ENCODE measurements at regions not wholly inside any gene's neighbourhood (a gene's known extent, or its start where the extent isn't known, plus 50 kb on each side); places are given as distances from the start of the nearest gene placed in this dataset.

GRCh38 chr6:93575495-93576267 is 156.3 kb upstream of the EPHA7 start:
- Histone ChIP-seq H3K36me3 (ENCODE audit: control insufficient read depth, insufficient read depth, low read length) (no peaks in the 10 kb centered on the region), H3K27me3 (ENCODE audit: control insufficient read depth, insufficient read depth, low read length) (no peaks in the 10 kb centered on the region), H3K4me3 (ENCODE audit: low read depth, low read length) (no peak overlapping the region)
- CTCF ChIA-PET, result no interaction called here
- POLR2A ChIA-PET, result no interaction called here
- TF ChIP-seq CTCF (IDR thresholded peaks at IDR 0.05; ENCODE audit: insufficient read depth, low read depth, low read length), result no peak
- no peak for DNase-seq (ENCODE audit: low read depth)

- H3K27me3 ChIP-seq (ENCODE audit: control insufficient read depth, insufficient read depth, low read length), result no peaks in the 10 kb centered on the region
- CTCF ChIA-PET, result no interaction called here
- H3K36me3 ChIP-seq (ENCODE audit: control insufficient read depth, insufficient read depth, low read length), result no peaks in the 10 kb centered on the region
- H3K4me3 ChIP-seq (ENCODE audit: low read depth, low read length), result no peak overlapping the region
- no peak for TF ChIP-seq CTCF (IDR thresholded peaks at IDR 0.05; ENCODE audit: insufficient read depth, low read depth, low read length)
- DNase-seq (ENCODE audit: low read depth), result no peak
- POLR2A ChIA-PET, result no interaction called here
Observed at GRCh38 chr6:93574299-93574698, 154.9 kb upstream of the EPHA7 start.

- H3K27me3 ChIP-seq (ENCODE audit: control insufficient read depth, insufficient read depth, low read length), result no peaks in the 10 kb centered on the region
- H3K36me3 ChIP-seq (ENCODE audit: control insufficient read depth, insufficient read depth, low read length), result no peaks in the 10 kb centered on the region
- no peak overlapping the region for H3K4me3 ChIP-seq (ENCODE audit: low read depth, low read length)
- POLR2A ChIA-PET, result no interaction called here
- CTCF ChIA-PET, result no interaction called here
- no peak for TF ChIP-seq CTCF (IDR thresholded peaks at IDR 0.05; ENCODE audit: insufficient read depth, low read depth, low read length)
- DNase-seq (ENCODE audit: low read depth), result no peak
Observed at GRCh38 chr6:93571346-93571745, 152.0 kb upstream of the EPHA7 start.

GRCh38 chr6:93568169-93568568 is 148.8 kb upstream of the EPHA7 start:
- no peaks in the 10 kb centered on the region for H3K27me3 ChIP-seq (ENCODE audit: control insufficient read depth, insufficient read depth, low read length)
- no peaks in the 10 kb centered on the region for H3K36me3 ChIP-seq (ENCODE audit: control insufficient read depth, insufficient read depth, low read length)
- no peak for TF ChIP-seq CTCF (IDR thresholded peaks at IDR 0.05; ENCODE audit: insufficient read depth, low read depth, low read length)
- CTCF ChIA-PET, result no interaction called here
- POLR2A ChIA-PET, result no interaction called here
- DNase-seq (ENCODE audit: low read depth), result no peak
- no peak overlapping the region for H3K4me3 ChIP-seq (ENCODE audit: low read depth, low read length)

GRCh38 chr6:93567164-93567563 is 147.8 kb upstream of the EPHA7 start:
- no peaks in the 10 kb centered on the region for H3K36me3 ChIP-seq (ENCODE audit: control insufficient read depth, insufficient read depth, low read length)
- no peak for DNase-seq (ENCODE audit: low read depth)
- ChIA-PET POLR2A (no interaction called here), CTCF (no interaction called here)
- H3K4me3 ChIP-seq (ENCODE audit: low read depth, low read length), result no peak overlapping the region
- TF ChIP-seq CTCF (IDR thresholded peaks at IDR 0.05; ENCODE audit: insufficient read depth, low read depth, low read length), result no peak
- no peaks in the 10 kb centered on the region for H3K27me3 ChIP-seq (ENCODE audit: control insufficient read depth, insufficient read depth, low read length)

Data from BJ (cell line).